PC-9 (cell line): ENCODE measurements at regions not wholly inside any gene's neighbourhood (a gene's known extent, or its start where the extent isn't known, plus 50 kb on each side); places are given as distances from the start of the nearest gene placed in this dataset.
A peak's percentile ranks its signal among the peaks of the same experiment; 100 is the strongest.

ENCODE experiments used
- BruUV-seq: library from RNA; stranded (reverse); fragments of 400-500 nt; replicated peaks from 2 replicates; lab custom pipeline; 2021; lab: Mats Ljungman, UMichigan
- CTCF ChIA-PET: fragments of 300-600 bp; sonication (Branson Sonifier 250); formaldehyde crosslinking; loops from one replicate; lab custom pipeline; 2022; ENCODE audit warnings: antibody characterized with exemption; lab: Charles Lee
- POLR2A ChIA-PET: fragments of 300-600 bp; sonication (Branson Sonifier 250); formaldehyde crosslinking; loops from one replicate; lab custom pipeline; 2022; ENCODE audit warnings: antibody characterized with exemption; ENCODE audit not compliant: unreplicated experiment; lab: Charles Lee
- DNase-seq, 2 experiments: peaks; one replicate each; pipeline versions ENCODE4 v3.0.0 to v3.0.0-alpha.2; 2015 to 2022; ENCODE audit warnings: mixed read lengths in 1 of 2
- H2AFZ ChIP-seq: fragments of 200-600 bp; sonication (generic); 2 replicates; pipeline ENCODE4 v1.8.1; 2017; ENCODE audit warnings: antibody characterized with exemption
- H3F3A ChIP-seq: fragments of 200-600 bp; sonication (generic); 2 replicates; pipeline ENCODE4 v1.8.1; 2017; ENCODE audit warnings: antibody characterized with exemption, mild to moderate bottlenecking, low read depth; ENCODE audit not compliant: insufficient read depth
- H3K27ac ChIP-seq: fragments of 200-600 bp; sonication (generic); 2 replicates; pipeline ENCODE4 v1.6.1; 2016; ENCODE audit warnings: mixed run types
- H3K27me3 ChIP-seq: fragments of 200-600 bp; sonication (generic); 2 replicates; pipeline ENCODE4 v1.6.1; 2016; ENCODE audit warnings: low read depth, mixed run types; ENCODE audit not compliant: insufficient read depth
- H3K36me3 ChIP-seq: fragments of 200-600 bp; sonication (generic); 2 replicates; pipeline ENCODE4 v1.6.1; 2016; ENCODE audit warnings: low read depth, mixed run types
- H3K4me1 ChIP-seq: fragments of 200-600 bp; sonication (generic); replicated peaks from 2 replicates; pipeline ENCODE4 v1.6.1; 2016; ENCODE audit warnings: mixed run types; ENCODE audit not compliant: insufficient read depth
- H3K4me2 ChIP-seq: fragments of 200-600 bp; sonication (generic); 2 replicates; pipeline ENCODE4 v1.6.1; 2017; ENCODE audit warnings: mixed run types
- H3K4me3 ChIP-seq: fragments of 200-600 bp; sonication (generic); 2 replicates; pipeline ENCODE4 v1.6.1; 2016; ENCODE audit warnings: mixed run types
- H3K79me2 ChIP-seq: fragments of 200-600 bp; sonication (generic); 2 replicates; pipeline ENCODE4 v1.6.1; 2017; ENCODE audit warnings: low read depth, mixed run types
- H3K9me2 ChIP-seq: fragments of 200-600 bp; sonication (generic); 2 replicates; pipeline ENCODE4 v1.8.1; 2017; ENCODE audit warnings: mild to moderate bottlenecking; ENCODE audit not compliant: insufficient read depth
- H3K9me3 ChIP-seq: fragments of 200-600 bp; sonication (generic); 2 replicates; pipeline ENCODE4 v1.8.1; 2016; ENCODE audit warnings: low read depth; ENCODE audit not compliant: insufficient read depth
- H4K20me1 ChIP-seq: fragments of 200-600 bp; sonication (generic); 2 replicates; pipeline ENCODE4 v1.8.1; 2017; ENCODE audit not compliant: insufficient read depth
- EZH2 ChIP-seq: fragments of 200-600 bp; sonication (generic); IDR thresholded peaks from 2 replicates; pipeline ENCODE4 v1.8.0; 2017; ENCODE audit warnings: antibody characterized with exemption, low read depth
- intact Hi-C: fragments of 100-400 bp; cut with micrococcal nuclease; formaldehyde crosslinking; loops from one replicate; pipeline ENCODE4 v1.10.0; 2022; ENCODE audit not compliant: unreplicated experiment
- TF ChIP-seq, protein P1 (sequence below): fragments of 200-600 bp; sonication (generic); conservative IDR thresholded peaks from 2 replicates; pipeline ENCODE4 v1.6.1; 2017; ENCODE audit warnings: mixed run types, antibody characterized with exemption, mild to moderate bottlenecking, moderate library complexity

DNA sequence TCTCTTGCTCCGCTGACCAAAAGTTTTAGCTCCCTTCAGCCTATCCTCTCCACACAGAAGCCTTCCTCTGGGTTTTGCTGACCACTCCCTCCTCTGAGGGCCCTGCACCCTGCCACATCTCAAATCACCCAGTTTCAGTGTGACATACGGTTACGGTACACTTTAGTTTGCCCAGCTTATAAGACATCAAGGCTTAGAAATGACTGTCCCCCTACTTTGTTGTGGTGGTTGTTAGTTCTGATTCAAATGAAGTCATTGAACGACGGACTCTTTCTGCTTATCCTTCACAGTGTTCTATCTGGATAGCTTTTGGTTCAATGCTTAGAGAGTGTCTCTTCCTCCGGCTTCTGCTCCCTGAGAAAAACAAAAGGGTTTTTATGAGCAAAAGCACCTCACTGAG, 68.0 kb upstream of the NDUFB4 start:
- H3K27me3 ChIP-seq = no peaks in the 10 kb centered on the region
- H2AFZ ChIP-seq = no peak overlapping the region
- no TSS peak for BruUV-seq
- no peaks in the 10 kb centered on the region for H3K79me2 ChIP-seq
- H3K4me2 ChIP-seq = no peak overlapping the region
- peaks cover 13% of the 10 kb centered on the region; the same call in 1 of the 2 replicates for H3K4me1 ChIP-seq
- H3K9me2 ChIP-seq = no peaks in the 10 kb centered on the region
- H3K27ac ChIP-seq = no peak overlapping the region
- no peak for DNase-seq
- ChIA-PET POLR2A (no interaction called here), CTCF (interaction anchor here (0.7 kb wide), 1 partner anchor 130 kb away, joined by 6 read pairs; no protein-coding TSS in a partner anchor)
- TF ChIP-seq, protein P1, sequence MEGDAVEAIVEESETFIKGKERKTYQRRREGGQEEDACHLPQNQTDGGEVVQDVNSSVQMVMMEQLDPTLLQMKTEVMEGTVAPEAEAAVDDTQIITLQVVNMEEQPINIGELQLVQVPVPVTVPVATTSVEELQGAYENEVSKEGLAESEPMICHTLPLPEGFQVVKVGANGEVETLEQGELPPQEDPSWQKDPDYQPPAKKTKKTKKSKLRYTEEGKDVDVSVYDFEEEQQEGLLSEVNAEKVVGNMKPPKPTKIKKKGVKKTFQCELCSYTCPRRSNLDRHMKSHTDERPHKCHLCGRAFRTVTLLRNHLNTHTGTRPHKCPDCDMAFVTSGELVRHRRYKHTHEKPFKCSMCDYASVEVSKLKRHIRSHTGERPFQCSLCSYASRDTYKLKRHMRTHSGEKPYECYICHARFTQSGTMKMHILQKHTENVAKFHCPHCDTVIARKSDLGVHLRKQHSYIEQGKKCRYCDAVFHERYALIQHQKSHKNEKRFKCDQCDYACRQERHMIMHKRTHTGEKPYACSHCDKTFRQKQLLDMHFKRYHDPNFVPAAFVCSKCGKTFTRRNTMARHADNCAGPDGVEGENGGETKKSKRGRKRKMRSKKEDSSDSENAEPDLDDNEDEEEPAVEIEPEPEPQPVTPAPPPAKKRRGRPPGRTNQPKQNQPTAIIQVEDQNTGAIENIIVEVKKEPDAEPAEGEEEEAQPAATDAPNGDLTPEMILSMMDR = no peak
- no peak for TF ChIP-seq EZH2
- no peak overlapping the region for H3K4me3 ChIP-seq
- H3F3A ChIP-seq = no peaks in the 10 kb centered on the region; the same call in 1 of the 2 replicates
- no peaks in the 10 kb centered on the region for H4K20me1 ChIP-seq
- intact Hi-C loops = no loop called here
- peaks cover 8% of the 10 kb centered on the region; the same call in 1 of the 2 replicates for H3K9me3 ChIP-seq
- no peaks in the 10 kb centered on the region for H3K36me3 ChIP-seq

DNA sequence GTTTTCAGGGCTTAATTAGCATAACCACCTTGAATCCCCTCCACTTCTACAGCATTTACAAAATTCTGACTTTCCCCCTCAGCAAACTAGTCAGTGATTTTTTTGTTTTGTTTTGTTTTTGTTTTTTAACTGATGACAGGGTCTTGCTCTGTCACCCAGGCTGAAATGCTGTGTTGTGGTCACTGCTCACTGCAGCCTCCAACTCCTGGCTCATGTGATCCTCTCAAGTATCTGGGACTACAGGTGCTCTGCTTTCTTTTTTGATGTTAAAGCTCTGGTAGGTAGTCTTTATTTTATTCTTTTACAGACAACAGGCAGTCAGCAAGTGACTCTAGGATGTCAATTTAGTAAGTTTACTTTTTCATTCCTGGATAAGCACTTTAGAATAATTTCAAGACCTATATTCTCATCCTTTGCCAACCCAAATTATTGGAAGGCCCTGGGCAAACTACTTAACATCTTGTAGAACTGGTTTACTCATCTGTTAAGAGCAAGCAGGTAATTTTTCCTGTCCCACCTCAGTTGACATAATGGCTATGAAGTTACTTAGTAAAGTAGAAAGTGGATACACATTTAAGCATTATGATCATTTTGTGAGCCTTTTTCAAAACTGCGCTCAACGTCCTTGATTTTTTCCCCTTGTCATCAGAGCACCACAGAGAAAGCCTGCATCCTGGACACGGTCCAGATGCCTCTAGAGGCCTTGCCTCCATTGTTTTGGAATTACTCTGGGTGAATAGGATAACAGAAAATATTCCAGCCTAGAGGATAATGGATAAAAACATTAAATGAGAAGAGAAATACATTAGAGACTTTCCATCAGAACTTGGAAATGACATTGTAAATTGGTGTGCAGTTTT, 69.9 kb upstream of the NDUFB4 start:
- no TSS peak for BruUV-seq
- intact Hi-C loops = loop anchor here (2.0 kb wide), 1 partner anchor 25 kb away; no protein-coding TSS in a partner anchor
- DNase-seq = no peak

DNA sequence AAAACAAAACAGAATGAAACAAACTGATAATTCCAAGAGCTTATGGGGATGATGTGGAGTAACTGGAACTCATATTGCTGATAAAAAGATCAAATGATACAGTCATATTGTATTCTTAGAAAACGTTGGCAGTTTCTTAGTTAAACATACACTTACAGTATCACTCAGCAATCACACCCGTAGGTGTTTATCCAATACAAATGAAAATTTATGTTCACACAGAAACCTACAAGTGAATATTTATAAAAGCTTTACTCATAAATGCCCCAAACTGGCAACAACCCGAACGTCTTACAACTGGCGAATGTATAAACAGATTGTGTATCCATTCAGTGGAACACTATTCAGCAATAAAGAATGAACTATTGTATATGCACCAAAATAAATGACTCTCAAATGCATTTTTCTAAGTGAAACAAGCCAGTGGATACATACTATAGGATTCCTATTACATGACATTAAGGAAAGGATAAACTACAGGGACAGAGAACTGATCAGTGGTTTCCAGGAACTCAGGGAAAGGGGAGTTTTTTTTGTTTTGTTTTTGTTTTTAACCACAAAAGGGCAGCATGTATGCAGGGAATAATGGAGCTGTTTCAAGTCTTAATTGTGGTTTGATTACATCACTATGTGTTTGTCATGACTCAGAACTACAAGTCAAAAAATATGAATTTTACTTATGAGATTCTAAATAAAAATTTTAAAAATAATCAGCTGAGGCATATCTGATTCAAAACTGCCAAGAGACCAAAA, 71.8 kb upstream of the NDUFB4 start:
- Histone ChIP-seq H3F3A (no peaks in the 10 kb centered on the region; the same call in 1 of the 2 replicates), H3K4me2 (0 out of 2 replicates have a peak overlapping the region, but pooled peaks have one; percentile 6), H3K4me1 (peaks cover 13% of the 10 kb centered on the region; the same call in 1 of the 2 replicates), H3K79me2 (no peaks in the 10 kb centered on the region), H3K9me2 (no peaks in the 10 kb centered on the region), H2AFZ (no peak overlapping the region), H3K9me3 (0 out of 2 replicates have a peak, but pooled peaks cover 3% of the 10 kb centered on the region), H3K36me3 (no peaks in the 10 kb centered on the region), H3K27me3 (no peaks in the 10 kb centered on the region), H3K4me3 (no peak overlapping the region), H4K20me1 (no peaks in the 10 kb centered on the region), H3K27ac (no peak overlapping the region)
- BruUV-seq = no TSS peak
- POLR2A ChIA-PET = no interaction called here
- DNase-seq = peak in 1 of 2 experiments; percentile 64
- intact Hi-C loops = no loop called here
- CTCF ChIA-PET = no interaction called here
- TF ChIP-seq, protein P1 = no peak
- TF ChIP-seq EZH2 = no peak

More for the DNA sequence above, 69.9 kb upstream of the NDUFB4 start:
- Histone ChIP-seq H3K4me3 (no peak overlapping the region), H3K4me1 (peaks cover 13% of the 10 kb centered on the region; the same call in 1 of the 2 replicates), H3K27ac (no peak overlapping the region), H3K36me3 (no peaks in the 10 kb centered on the region), H3K27me3 (no peaks in the 10 kb centered on the region), H2AFZ (no peak overlapping the region), H3K79me2 (no peaks in the 10 kb centered on the region), H4K20me1 (no peaks in the 10 kb centered on the region), H3K9me2 (no peaks in the 10 kb centered on the region), H3K4me2 (no peak overlapping the region), H3K9me3 (0 out of 2 replicates have a peak, but pooled peaks cover 3% of the 10 kb centered on the region), H3F3A (no peaks in the 10 kb centered on the region; the same call in 1 of the 2 replicates)
- no peak for TF ChIP-seq EZH2
- TF ChIP-seq, protein P1 = no peak
- ChIA-PET POLR2A (no interaction called here), CTCF (no interaction called here)
